ENCODE measurements at regions not wholly inside any gene's neighbourhood (a gene's known extent, or its start where the extent isn't known, plus 50 kb on each side); places are given as distances from the start of the nearest gene placed in this dataset.
"Not testable (repeated sequence)": the region's sequence is repeated elsewhere in the genome, so short reads cannot be mapped to it uniquely, and the experiment has no call there.

DNA sequence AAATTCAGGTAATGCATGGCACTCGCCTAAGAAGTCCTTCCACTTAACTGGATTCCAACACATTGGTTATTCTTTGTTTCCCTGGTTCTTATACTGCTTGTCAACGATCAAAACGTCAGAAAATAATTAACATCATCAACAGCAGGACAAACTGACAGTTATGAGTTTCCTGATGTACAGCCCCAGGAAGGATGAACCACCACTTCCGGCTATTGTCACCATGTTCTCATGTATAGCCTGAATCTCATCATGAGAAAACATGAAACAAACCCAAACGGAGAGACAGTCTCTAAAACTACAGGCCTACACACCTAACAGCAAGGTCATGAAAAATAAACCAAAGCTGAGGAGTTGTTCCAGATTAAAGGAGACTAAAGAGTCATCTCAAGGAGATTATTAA lies 60.5 kb upstream of the FBXO28 start:
- DNase-seq, result no peak
- Histone ChIP-seq H3K9me3 (no peaks in the 10 kb centered on the region; the same call in 1 of the 2 replicates), H3K36me3 (no peaks in the 10 kb centered on the region), H3K4me3 (ENCODE audit: low read depth, low read length) (no peak overlapping the region), H3K27me3 (no peaks in the 10 kb centered on the region), H3K4me1 (no peaks in the 10 kb centered on the region)
- TF ChIP-seq, protein P1, sequence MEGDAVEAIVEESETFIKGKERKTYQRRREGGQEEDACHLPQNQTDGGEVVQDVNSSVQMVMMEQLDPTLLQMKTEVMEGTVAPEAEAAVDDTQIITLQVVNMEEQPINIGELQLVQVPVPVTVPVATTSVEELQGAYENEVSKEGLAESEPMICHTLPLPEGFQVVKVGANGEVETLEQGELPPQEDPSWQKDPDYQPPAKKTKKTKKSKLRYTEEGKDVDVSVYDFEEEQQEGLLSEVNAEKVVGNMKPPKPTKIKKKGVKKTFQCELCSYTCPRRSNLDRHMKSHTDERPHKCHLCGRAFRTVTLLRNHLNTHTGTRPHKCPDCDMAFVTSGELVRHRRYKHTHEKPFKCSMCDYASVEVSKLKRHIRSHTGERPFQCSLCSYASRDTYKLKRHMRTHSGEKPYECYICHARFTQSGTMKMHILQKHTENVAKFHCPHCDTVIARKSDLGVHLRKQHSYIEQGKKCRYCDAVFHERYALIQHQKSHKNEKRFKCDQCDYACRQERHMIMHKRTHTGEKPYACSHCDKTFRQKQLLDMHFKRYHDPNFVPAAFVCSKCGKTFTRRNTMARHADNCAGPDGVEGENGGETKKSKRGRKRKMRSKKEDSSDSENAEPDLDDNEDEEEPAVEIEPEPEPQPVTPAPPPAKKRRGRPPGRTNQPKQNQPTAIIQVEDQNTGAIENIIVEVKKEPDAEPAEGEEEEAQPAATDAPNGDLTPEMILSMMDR (IDR thresholded peaks at IDR 0.05; ENCODE audit: low read depth, low read length), result no peak

- no peak for DNase-seq
- Histone ChIP-seq H3K27me3 (0 out of 2 replicates have a peak, but pooled peaks cover 4% of the 10 kb centered on the region), H3K4me3 (ENCODE audit: low read depth, low read length) (no peak overlapping the region), H3K4me1 (no peaks in the 10 kb centered on the region), H3K36me3 (no peaks in the 10 kb centered on the region), H3K9me3 (no peaks in the 10 kb centered on the region)
- TF ChIP-seq, protein P1 (IDR thresholded peaks at IDR 0.05; ENCODE audit: low read depth, low read length), result no peak
Measured at GRCh38 chr1:224052772-224053171, 61.1 kb upstream of the FBXO28 start.

DNA sequence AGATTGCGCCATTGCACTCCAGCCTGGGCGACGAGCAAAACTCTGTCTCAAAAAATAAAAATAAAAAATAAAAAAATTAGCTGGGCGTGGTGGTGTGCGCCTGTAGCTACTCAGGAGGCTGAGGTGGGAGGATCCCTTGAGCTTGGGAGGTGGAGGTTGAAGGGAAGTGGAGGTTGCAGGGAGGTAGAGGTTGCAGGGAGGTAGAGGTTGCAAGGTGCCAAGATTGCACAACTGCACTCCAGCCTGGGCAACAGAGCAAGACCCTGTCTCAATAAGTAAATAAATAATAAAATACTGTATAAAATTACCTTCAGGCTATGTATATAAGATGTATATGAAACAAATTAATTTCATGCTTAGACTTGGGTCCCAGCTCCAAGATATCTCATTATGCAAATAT lies 62.1 kb upstream of the FBXO28 start:
- not testable (repeated sequence) for H3K4me3 ChIP-seq (ENCODE audit: low read depth, low read length); H3K27me3 ChIP-seq; H3K4me1 ChIP-seq; H3K9me3 ChIP-seq; H3K36me3 ChIP-seq; DNase-seq

GRCh38 chr1:224051086-224051406 lies 62.9 kb upstream of the FBXO28 start:
- no peak overlapping the region for H3K4me3 ChIP-seq (ENCODE audit: low read depth, low read length)

GRCh38 chr1:224047538-224047937 lies 66.4 kb upstream of the FBXO28 start:
- Histone ChIP-seq H3K36me3 (no peaks in the 10 kb centered on the region), H3K27me3 (0 out of 2 replicates have a peak, but pooled peaks cover 8% of the 10 kb centered on the region), H3K4me3 (ENCODE audit: low read depth, low read length) (no peak overlapping the region)

More at GRCh38 chr1:224051086-224051406, 62.9 kb upstream of the FBXO28 start:
- H3K9me3 ChIP-seq, result no peaks in the 10 kb centered on the region
- DNase-seq, result no peak
- TF ChIP-seq, protein P1 (IDR thresholded peaks at IDR 0.05; ENCODE audit: low read depth, low read length), result no peak
- H3K4me1 ChIP-seq, result no peaks in the 10 kb centered on the region
- H3K27me3 ChIP-seq, result 0 out of 2 replicates have a peak, but pooled peaks cover 8% of the 10 kb centered on the region
- H3K36me3 ChIP-seq, result no peaks in the 10 kb centered on the region

GRCh38 chr1:224045556-224045955 lies 68.4 kb upstream of the FBXO28 start:
- Histone ChIP-seq H3K4me3 (ENCODE audit: low read depth, low read length) (no peak overlapping the region), H3K4me1 (no peaks in the 10 kb centered on the region), H3K27me3 (0 out of 2 replicates have a peak, but pooled peaks cover 8% of the 10 kb centered on the region), H3K9me3 (no peaks in the 10 kb centered on the region), H3K36me3 (no peaks in the 10 kb centered on the region)
- DNase-seq, result no peak
- TF ChIP-seq, protein P1 (IDR thresholded peaks at IDR 0.05; ENCODE audit: low read depth, low read length), result no peak

More at GRCh38 chr1:224047538-224047937, 66.4 kb upstream of the FBXO28 start:
- Histone ChIP-seq H3K4me1 (no peaks in the 10 kb centered on the region), H3K9me3 (no peaks in the 10 kb centered on the region)
- DNase-seq, result no peak
- TF ChIP-seq, protein P1 (IDR thresholded peaks at IDR 0.05; ENCODE audit: low read depth, low read length), result no peak

DNA sequence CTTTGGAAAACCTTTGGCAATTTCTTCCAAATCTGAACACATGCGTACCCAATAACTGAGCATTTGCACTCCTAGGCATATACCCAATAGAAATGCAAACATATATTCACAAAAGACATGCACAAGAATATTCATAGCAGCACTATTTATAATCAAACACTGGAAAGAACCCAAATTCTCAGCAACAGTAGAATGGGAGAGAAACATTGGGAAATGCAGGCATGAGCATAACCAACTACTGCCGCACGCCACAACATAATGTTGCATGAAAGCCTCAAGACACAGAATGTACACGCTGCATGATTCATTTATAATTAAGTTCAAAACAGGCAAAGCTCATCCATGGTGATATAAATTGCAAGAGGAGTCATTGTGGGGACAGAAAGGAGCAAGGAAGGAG lies 69.5 kb upstream of the FBXO28 start:
- 0 out of 2 replicates have a peak, but pooled peaks cover 8% of the 10 kb centered on the region for H3K27me3 ChIP-seq
- no peaks in the 10 kb centered on the region for H3K9me3 ChIP-seq
- H3K36me3 ChIP-seq, result no peaks in the 10 kb centered on the region
- H3K4me3 ChIP-seq (ENCODE audit: low read depth, low read length), result no peak overlapping the region
- H3K4me1 ChIP-seq, result no peaks in the 10 kb centered on the region
- TF ChIP-seq, protein P1 (IDR thresholded peaks at IDR 0.05; ENCODE audit: low read depth, low read length), result no peak
- DNase-seq, result no peak
